HG03432 (cell line): ENCODE measurements at regions not wholly inside any gene's neighbourhood (a gene's known extent, or its start where the extent isn't known, plus 50 kb on each side); places are given as distances from the start of the nearest gene placed in this dataset.
"Not testable (repeated sequence)": the region's sequence is repeated elsewhere in the genome, so short reads cannot be mapped to it uniquely, and the experiment has no call there.

Source experiments
- ATAC-seq: cut with Tn5 transposase; IDR thresholded peaks from one replicate; pipeline ENCODE4 v1.9.1; 2021; ENCODE audit warnings: mild to moderate bottlenecking, moderate library complexity; ENCODE audit not compliant: unreplicated experiment

DNA sequence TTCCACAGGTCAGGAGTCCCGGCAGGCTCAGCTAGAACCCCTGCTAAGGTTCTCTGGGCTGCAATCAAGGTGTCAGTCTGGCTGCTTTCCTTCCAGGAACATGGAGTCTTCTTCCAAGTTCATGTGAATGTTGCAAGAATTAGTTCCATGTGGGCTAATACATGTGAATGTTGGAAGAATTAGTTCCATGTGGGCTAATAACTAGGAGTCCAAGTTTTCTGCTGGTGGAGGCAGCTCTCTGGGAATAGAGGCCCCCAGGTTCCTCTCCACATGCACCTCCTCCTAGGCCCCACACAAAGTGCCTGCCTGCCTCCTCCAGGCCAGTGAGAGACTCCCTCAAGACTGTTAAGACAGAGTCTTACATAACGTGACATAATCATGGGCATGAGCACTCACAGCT lies 140.8 kb upstream of the SLC35G4 start:
- no peak for ATAC-seq

DNA sequence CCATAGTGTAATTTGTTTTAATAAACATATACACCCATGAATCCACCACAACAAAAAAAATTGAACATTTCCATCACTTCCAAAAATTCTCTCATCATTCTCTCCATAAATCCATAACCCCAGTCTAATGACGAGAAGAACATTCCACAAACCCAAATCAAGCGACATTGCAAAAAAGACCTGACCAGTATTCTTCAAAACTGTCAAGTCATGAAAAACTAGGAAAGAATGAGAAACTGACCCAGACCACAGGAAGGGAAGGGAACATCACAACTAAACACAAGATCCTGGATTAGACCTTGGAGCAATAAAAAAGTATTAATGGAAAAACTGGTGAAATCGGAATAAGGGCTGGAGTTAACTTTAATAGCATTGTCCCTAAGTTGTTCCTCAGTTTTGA lies 141.3 kb upstream of the SLC35G4 start:
- no peak for ATAC-seq

DNA sequence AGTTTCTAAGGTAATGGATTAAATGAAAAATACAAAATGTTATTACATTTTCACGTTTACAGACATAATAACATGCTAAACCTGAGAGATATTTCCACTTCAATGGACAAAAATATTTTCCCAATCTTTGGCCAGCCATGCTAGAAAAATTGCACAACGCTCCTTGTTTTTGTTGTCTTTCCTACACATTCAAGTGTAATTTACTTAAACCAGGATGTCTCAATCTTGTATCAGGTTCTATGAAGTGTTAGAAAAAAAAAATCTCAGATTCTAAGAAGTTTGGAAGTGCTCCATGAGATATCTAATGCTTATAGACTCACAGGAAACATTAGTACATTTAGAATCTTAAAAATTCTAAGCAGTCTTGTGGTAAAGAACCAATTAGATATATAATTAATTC lies 141.8 kb upstream of the SLC35G4 start:
- no peak for ATAC-seq

DNA sequence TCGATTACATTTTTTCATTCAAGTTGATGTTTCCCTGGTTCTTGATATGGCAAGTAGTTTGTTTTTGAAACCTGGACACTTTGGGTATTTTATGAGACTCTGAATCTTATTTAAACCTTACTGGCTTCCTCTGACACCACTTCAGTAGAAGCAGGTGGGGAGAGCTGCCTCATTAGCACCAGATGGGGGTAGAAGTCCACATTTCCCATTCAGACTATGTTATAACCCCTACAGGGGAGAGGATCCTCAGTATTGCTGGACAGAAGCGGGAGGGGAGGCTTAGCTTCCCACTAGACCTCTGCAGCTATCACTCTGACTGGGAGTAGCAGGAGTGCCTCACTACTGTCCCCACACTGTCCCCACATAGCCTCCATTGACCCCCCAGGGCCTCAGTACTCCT lies 145.3 kb upstream of the SLC35G4 start:
- no peak for ATAC-seq

DNA sequence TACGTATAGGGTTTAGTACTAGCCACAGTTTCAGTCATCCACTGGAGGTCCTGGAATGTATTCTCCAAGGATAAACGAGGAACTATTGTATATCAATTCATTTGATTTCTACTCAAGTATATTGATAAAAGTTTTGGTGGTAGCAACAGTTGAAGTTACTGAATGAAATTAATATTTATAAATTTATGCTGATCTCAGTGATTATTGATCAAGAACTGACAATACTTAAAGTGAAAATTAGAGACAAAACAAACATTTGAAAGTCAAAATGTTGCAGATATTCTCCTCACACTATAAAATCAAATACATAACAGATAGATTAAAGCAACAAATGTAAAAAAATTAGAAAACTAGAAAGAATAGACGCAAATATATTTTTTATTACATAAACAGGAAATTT lies 150.9 kb upstream of the SLC35G4 start:
- ATAC-seq: no peak

DNA sequence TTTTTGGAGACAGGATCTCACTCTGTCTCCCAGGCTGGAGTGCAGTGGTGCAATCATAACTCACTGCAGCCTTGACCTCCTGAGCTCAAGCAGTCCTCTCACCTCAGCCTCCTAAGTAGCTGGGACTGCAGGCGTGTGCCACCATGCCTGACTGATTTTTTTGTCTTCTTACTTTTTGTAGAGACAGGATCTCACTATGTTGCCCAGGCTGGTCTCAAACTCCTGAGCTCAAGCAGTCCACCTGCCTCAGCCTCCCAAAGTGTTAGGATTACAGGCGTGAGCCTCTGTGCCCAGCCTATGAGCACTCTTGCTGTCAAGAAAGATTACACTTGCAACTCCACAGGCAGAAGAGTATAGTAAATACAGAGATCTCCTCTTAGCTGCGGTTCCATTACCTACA lies 151.5 kb upstream of the SLC35G4 start:
- ATAC-seq: not testable (repeated sequence)

DNA sequence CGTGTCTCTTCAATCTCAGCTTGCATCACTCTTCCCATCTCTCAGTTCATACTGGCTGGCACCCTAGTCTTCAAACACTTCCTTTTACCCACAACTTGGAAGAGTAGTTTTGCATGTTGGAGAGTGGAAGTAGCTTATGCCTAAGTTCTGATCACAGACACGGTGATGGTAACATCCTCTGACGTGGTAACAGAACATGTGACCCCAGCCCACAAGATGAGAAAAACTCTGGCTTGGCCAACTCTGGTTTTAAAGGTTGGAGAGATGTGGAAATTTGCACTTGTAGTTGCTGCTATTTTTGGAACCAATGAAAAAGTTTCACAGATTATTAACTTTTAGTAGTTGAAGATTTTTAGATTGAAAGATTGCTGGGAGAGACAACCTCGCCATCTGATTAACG lies 155.4 kb upstream of the SLC35G4 start:
- no peak for ATAC-seq

DNA sequence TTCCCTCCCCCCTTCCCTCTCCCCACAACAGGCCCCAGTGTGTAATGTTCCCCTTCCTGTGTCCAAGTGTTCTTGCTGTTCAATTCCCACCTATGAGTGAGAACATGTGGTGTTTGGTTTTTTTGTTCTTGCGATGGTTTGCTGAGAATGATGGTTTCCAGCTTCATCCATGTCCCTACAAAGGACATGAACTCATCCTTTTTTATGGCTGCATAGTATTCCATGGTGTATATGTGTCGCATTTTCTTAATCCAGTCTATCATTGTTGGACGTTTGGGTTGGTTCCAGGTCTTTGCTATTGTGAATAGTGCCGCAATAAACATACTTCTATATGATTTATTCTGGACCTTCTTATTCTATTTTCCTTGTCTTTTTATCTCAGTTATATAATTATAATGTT lies 165.2 kb upstream of the SLC35G4 start:
- ATAC-seq: not testable (repeated sequence)

DNA sequence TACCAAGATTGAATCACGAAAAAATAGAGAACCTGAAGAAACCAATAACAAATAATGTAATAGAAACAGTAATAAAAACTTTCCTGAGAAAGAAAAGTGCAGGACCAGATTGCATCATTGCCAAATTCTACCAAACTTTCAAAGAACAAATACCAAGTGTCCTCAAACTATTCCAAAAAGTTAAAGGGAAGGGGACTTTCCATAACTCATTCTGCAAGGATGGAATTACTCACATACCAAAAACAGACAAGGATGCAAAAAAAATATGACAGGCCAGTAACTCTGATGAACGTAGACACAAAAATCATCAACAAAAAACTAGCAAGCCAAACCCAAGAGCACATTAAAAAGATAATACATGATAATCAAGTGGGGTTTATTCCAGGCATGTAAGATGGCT lies 172.3 kb upstream of the SLC35G4 start:
- no peak for ATAC-seq

DNA sequence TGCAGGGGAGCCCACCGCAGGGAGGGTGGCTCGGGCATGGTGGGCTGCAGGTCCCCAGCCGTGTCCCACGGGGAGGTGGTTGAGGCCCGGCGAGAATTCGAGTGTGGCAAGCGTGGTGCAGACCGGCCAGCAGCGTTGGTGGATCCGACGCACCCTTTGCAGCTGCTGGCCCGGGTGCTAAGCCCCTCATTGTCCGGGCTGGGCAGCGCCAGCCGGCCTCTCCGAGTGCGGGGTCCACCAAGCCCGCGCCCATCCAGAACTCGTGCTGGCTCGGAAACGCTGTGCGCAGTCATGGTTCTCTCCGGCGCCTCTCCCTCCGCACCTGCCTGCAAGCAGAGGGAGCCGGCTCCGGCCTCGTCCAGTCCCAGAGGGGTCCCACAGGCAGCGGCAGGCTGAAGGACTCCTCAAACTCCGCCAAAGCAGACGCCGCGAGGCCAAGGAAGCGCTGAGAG lies 177.0 kb upstream of the SLC35G4 start:
- no peak for ATAC-seq

DNA sequence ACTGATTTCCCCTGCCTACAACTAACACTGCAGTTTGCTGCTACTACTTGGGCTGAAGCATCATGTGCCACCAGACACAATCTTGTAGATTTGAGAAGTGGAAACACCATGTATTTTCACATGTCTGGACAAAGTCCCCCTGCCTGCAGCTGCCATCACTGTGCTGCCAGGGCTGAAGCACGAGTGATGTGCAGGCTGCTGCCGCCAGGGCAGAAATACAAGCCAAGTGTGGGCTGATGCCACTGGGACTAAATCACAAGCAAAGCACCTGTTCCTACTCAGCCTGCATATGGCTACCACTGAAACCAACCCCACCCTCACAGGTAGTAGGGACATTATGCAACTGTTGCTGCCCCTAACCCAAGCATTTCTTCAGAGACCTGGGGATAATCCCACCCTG lies 179.5 kb upstream of the SLC35G4 start:
- no peak for ATAC-seq

DNA sequence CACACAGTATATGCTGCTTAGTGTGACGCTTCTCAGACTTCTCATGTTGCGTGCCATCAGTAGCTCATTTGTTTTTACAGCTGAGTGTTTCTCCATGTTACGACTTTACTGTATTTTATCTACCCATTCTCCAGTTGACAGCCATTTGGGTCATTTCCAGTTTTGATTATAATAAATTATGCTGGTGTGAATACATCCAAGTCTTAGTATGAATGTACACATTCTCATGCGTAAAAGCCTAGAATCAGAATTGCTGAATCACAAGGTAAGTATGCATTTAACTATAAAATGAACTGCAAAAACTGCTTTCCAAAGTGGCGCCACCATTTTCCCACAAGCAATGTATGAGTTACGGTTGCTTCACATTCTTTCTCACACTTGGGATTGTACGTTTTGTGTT lies 184.2 kb upstream of the SLC35G4 start:
- ATAC-seq: no peak

DNA sequence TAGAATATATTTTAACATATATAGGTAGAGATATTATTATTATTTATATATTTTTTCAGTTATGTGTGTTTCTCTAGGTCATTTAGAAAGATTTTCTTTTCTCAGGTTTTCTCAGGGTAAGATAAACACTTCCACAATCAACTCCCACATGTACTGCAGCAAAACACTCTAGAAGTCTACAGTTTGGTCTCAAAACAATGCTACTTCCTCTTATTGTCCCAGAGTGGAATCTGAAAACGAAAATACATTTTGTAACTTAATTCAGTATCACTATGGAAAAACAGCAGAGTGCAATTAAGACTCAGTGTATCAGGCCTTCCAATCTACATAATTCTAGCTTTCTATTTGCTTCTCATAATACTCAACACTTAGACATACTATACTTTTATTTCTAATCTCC lies 190.1 kb upstream of the SLC35G4 start:
- no peak for ATAC-seq

DNA sequence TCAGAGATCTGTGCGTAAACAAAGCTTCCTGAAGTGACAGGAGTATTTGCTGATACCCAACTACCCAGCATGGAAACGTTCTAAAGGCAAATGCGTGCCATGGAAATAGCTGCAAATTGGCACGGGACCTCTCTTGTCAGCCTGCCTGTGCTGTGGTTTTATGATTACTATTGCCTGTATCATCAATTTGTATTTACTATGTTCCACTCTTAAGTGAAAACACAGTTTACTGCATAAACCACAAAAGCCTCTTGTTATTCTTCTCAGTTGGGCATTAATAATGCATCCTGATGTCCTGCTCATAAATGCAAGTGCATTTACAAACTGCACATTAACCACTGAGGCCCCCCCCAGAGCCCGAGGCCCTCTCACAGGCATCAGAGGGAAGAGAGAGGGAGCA lies 196.6 kb upstream of the SLC35G4 start:
- ATAC-seq: no peak

DNA sequence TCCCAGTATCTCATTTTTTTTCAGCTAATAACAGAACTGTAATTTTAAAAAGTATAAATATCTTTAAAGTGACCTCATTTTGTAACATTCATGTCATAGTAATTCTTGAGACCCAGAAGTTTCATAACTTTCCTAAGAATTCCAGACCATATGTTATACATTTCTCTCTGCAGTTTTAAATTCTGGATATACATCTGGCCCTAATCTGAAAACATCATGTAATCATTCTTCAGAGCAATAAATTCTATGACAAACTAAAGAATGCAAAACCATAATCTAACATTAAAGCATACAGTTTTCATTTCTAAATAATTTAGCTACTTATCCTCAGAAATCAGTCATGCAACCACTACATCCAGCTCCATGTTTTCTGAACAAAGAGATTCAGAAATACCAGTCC lies 198.3 kb upstream of the SLC35G4 start:
- no peak for ATAC-seq

DNA sequence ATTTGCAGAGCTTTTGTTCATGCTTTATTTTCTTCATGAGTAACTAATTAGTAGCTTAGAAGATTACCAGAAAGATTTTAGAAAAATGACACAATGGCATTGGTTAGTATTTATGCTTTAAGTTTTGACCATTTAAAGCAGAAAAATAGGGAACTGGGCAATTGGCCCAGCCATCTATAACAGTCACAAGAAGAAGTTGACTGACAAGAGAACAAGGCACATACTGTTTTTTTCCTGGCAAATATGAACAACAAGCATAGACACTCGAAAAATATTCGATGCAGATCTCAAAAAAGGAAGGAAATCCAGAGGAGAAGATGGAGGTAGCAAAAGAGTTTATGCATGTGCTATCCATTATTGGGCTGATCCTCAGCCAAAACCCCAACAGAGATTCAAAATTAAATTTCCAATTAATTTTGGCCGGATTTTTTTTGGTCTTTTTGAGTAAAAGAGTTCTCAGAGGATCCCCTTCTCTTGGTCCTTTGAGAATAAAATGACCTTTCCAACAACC lies 200.8 kb upstream of the SLC35G4 start:
- ATAC-seq: no peak

DNA sequence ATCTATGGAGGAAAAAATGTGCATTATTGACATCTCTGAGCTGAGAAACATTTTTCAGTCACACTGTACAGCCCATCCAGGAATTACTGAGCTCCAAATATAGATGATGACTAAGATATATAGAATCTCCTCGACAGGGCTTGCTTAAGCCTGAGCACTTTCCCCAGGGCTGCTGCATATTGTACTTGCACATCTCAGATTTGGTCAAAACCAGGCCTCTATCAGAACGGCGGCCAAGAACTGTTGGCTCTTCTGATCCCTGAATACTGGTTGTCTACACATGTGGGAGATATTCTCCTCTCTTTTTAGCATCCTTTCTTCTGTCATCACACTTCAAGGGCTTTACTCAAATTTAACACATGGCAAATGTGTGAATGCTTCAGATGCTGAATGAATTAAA lies 201.5 kb upstream of the SLC35G4 start:
- ATAC-seq: no peak

DNA sequence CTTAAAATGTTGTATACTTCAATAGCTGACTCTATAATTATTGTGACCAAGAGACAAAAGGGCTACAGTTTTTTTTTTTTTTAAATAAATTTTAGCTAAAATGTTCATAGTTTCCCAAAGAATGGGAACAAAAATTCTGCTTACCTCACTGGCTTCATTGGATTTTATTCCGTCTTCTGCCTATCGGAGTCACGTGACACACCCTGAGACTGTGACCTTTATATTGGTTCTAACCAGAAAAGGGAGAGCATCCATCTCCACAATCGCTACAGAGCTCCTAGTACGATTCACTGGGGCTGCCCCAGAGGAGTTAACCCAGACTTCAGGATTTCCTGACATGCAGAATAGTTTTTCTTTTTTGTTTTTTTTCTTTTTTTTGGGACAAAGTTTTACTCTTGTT lies 203.6 kb upstream of the SLC35G4 start:
- no peak for ATAC-seq

DNA sequence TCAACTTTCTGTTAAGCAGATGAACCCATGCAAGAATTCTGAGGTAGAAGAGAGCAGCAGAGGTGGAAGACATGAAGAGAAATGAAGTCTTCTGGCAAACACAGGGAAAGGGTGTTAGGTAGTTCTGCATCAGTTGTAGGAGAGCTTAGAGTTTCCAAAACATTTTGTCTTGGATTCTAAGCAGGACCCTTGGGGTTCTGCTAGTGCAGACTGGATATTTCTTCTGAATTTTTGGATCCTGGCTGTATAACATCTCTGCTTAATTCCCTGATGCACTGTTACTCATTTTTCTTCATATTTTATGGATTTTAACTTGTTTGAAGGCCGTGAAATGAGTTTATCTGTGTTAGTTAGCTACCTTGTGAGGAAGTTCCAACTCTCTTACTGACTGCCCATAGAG lies 208.7 kb upstream of the SLC35G4 start:
- ATAC-seq: no peak

DNA sequence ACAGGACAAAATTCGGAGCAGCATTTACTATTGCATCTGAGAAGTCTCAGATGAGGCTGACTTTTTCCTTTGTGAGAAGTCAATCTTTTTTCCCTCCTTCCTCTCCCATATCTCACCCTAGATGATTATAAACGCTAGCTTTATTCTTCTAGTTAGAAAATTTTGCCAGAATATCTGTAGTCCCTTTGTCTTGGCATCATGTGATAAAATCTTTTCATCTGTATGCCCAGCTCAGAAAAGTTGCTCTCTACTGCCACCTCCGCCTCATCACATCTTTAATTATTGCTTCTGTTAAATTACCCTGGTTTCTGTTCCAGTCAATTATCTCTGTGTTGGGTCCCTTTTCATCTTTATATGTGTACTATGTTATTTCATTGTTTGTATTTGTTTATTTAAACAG lies 210.8 kb upstream of the SLC35G4 start:
- no peak for ATAC-seq

DNA sequence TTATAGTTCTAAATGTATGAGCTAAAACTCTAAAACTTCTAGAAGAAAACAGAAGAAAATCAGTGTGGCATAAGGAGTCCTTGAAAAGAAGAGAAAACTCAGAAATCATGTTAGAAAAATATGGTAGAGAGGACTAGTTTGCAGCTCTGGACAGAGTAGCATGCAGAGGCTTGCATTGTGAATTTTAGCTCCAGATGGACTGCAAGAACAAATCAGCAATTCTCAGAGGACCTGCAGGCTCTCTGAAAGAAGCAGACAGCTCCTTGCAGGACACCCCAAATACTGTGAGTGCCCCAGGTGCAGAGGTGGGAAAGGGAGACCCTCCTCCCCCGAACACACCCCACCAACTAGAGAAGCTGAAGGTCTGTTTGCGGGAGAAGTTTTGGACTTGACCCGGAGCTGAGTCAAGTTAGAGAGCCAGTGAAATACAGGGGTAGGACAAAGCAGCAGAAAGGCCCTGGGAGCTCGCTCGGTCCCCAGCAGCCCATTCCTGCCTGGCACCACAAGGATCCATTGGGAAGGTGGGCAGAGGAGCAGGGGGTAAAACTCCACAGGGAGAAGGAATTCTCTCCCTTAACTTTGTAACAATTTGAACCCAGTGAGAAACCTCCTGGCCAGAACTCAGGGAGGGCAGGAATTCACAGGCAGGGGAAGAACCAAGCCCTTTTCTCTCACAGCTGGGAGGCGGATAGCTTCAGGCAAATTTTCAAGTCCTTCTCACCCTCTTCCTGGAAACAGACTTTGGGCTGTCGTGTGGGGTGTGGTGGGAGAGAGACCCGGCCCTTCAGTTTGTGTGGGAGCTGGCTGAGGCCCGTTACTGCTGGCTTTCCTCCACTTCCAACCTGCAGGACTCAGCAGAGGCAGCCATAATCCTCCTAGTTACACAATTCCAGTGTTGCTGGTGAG lies 216.2 kb upstream of the SLC35G4 start:
- ATAC-seq: no peak

DNA sequence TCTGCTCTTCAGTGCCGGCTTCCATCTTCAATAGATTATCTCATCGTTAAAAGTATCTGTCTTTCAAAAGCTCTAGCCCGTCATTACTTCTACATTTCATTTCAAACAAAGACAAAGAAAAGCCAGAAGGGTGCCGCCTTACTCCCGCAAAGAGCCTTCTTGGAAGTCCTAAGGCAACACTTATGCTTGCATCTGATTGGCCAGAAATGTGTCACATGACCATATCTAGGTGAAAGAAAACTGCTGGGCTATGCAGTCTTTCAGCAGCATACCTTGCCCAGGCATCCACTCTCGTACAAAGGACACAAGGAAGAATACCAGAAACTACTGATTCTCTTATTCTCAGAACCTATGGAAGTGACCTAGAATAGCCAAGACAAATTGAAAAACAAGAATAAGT lies 217.1 kb upstream of the SLC35G4 start:
- no peak for ATAC-seq

DNA sequence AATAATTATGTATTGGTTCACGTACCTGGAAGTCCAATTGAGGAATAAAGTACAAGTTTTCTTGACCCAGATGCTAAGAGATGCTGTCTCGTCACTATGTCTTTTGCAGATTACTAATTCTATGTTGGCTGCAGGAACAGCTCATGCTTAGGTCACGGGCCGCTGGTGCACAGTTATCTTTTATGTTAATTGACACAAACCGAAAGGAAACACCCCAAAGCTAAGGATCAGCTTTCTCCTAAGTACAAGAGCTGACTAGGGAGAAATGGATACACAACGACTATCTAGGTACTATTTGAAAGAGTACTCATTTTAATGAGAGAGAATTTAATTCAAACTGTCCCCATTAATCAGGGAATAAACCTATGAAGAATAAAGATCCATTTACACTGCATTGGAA lies 217.7 kb upstream of the SLC35G4 start:
- no peak for ATAC-seq
